HCT116 (cell line): ENCODE measurements at regions not wholly inside any gene's neighbourhood (a gene's known extent, or its start where the extent isn't known, plus 50 kb on each side); places are given as distances from the start of the nearest gene placed in this dataset.

ENCODE experiments used
- ATAC-seq: fragments of 200-7000 bp; cut with Tn5 transposase; 2 replicates; pipeline ENCODE4 v1.9.1; 2020; ENCODE audit warnings: mild to moderate bottlenecking, moderate library complexity
- BruUV-seq: library from RNA; stranded (reverse); fragments of 400-500 nt; replicated peaks from 2 replicates; lab custom pipeline; 2021; lab: Mats Ljungman, UMichigan
- CTCF ChIA-PET: fragments of 300-600 bp; sonication (Branson Sonifier 250); formaldehyde crosslinking; loops from one replicate; lab custom pipeline; 2021; ENCODE audit warnings: antibody characterized with exemption; lab: Charles Lee
- POLR2A ChIA-PET: fragments of 300-600, 350-600 bp; sonication (Branson Sonifier 250); formaldehyde crosslinking; loops from one replicate; lab custom pipeline; 2021; ENCODE audit warnings: antibody characterized with exemption; lab: Charles Lee
- RAD21 ChIA-PET, 2 experiments: fragments of 300-600 bp; sonication (Branson Sonifier 250); formaldehyde crosslinking; loops; one replicate each; lab custom pipeline; 2023; ENCODE audit warnings: low total read pairs in 2 of 2; ENCODE audit not compliant: uncharacterized antibody in 2 of 2, unreplicated experiment in 2 of 2, low non-redundant PET in 1 of 2; lab: Charles Lee
- DNase-seq: peaks from one replicate; pipeline ENCODE4 v3.0.0-alpha.2; 2010; ENCODE audit warnings: low read depth, low spot score
- H2AFZ ChIP-seq: fragments of 200-600 bp; shearing (Covaris generic), sonication (generic); 2 replicates; pipeline ENCODE4 v1.6.1; 2017; ENCODE audit warnings: low read depth, mixed run types, mixed read lengths, antibody characterized with exemption, low read length; ENCODE audit not compliant: poor library complexity, severe bottlenecking
- H3K27ac ChIP-seq: 2 replicates; pipeline ENCODE4 v1.5.1; 2012; ENCODE audit warnings: low read depth, low read length
- H3K27me3 ChIP-seq: fragments of 200-600 bp; sonication (generic); 2 replicates; pipeline ENCODE4 v1.6.1; 2016; ENCODE audit warnings: mixed run types, low read length, mixed read lengths; ENCODE audit not compliant: insufficient read depth
- H3K36me3 ChIP-seq, 2 experiments: fragments of 200-500 bp in 1 of 2; fragments of 200-600 bp in 1 of 2; sonication (Bioruptor generic) in 1 of 2; sonication (generic) in 1 of 2; 2 replicates each; pipeline versions ENCODE4 v1.5.1 to v1.6.1; 2014 to 2016; ENCODE audit warnings: low read length in 2 of 2, inconsistent platforms in 1 of 2, mixed read lengths in 1 of 2, mixed run types in 1 of 2; ENCODE audit not compliant: insufficient read depth in 2 of 2, control insufficient read depth in 1 of 2
- H3K4me1 ChIP-seq, 2 experiments: fragments of 200-600 bp in 1 of 2; sonication (generic) in 1 of 2; 2 replicates each; pipeline versions ENCODE4 v1.5.1 to v1.6.1; 2012 to 2017; ENCODE audit warnings: low read length in 2 of 2, inconsistent platforms in 1 of 2, mild to moderate bottlenecking in 1 of 2, mixed read lengths in 1 of 2, mixed run types in 1 of 2, moderate library complexity in 1 of 2; ENCODE audit not compliant: insufficient read depth in 2 of 2, control insufficient read depth in 1 of 2
- H3K4me2 ChIP-seq: fragments of 200-600 bp; sonication (generic); 2 replicates; pipeline ENCODE4 v1.6.1; 2017; ENCODE audit warnings: mixed run types, low read length, mixed read lengths
- H3K4me3 ChIP-seq, 2 experiments: fragments of 200-600 bp in 1 of 2; sonication (generic) in 1 of 2; replicated peaks in 1 of 2; 2 replicates each; pipeline ENCODE4 v1.5.1; 2011 to 2016; ENCODE audit warnings: low read length in 2 of 2, control low read depth in 1 of 2, low read depth in 1 of 2, mild to moderate bottlenecking in 1 of 2, mixed read lengths in 1 of 2, mixed run types in 1 of 2
- H3K79me2 ChIP-seq: fragments of 200-600 bp; sonication (generic); 2 replicates; pipeline ENCODE4 v1.6.1; 2017; ENCODE audit warnings: mild to moderate bottlenecking, mixed run types, low read length, moderate library complexity, mixed read lengths; ENCODE audit not compliant: insufficient read depth
- H3K9ac ChIP-seq: fragments of 200-600 bp; sonication (generic); 2 replicates; pipeline ENCODE4 v1.6.1; 2016; ENCODE audit warnings: low read length, mixed read lengths
- H3K9me2 ChIP-seq: fragments of 200-600 bp; sonication (generic), shearing (Covaris generic); 2 replicates; pipeline ENCODE4 v1.6.1; 2017; ENCODE audit warnings: mixed run types, mild to moderate bottlenecking, moderate library complexity; ENCODE audit not compliant: insufficient read depth
- H3K9me3 ChIP-seq, 2 experiments: fragments of 200-500 bp in 1 of 2; fragments of 200-600 bp in 1 of 2; sonication (Bioruptor generic) in 1 of 2; sonication (generic) in 1 of 2; 2 replicates each; pipeline ENCODE4 v1.6.1; 2014 to 2017; ENCODE audit warnings: low read length in 2 of 2, mixed read lengths in 2 of 2, inconsistent platforms in 1 of 2, low read depth in 1 of 2, mild to moderate bottlenecking in 1 of 2, mixed run types in 1 of 2, moderate library complexity in 1 of 2; ENCODE audit not compliant: control insufficient read depth in 1 of 2, insufficient read depth in 1 of 2
- H4K20me1 ChIP-seq: fragments of 200-600 bp; sonication (generic), shearing (Covaris generic); 2 replicates; pipeline ENCODE4 v1.6.1; 2017; ENCODE audit warnings: mixed run types, mild to moderate bottlenecking, moderate library complexity; ENCODE audit not compliant: insufficient read depth
- CBX3 ChIP-seq: IDR thresholded peaks from 2 replicates; pipeline ENCODE4 v1.6.1; 2012; ENCODE audit warnings: low read depth
- CEBPB ChIP-seq: IDR thresholded peaks from 2 replicates; pipeline ENCODE4 v1.6.1; 2012; ENCODE audit warnings: low read depth
- EGR1 ChIP-seq: IDR thresholded peaks from 2 replicates; pipeline ENCODE4 v1.6.1; 2012; ENCODE audit warnings: low read depth
- EZH2 ChIP-seq: fragments of 200-600 bp; sonication (generic); IDR thresholded peaks from 2 replicates; pipeline ENCODE4 v1.6.1; 2017; ENCODE audit warnings: antibody characterized with exemption, mixed run types
- EZH2phosphoT487 ChIP-seq: fragments of 200-600 bp; IDR thresholded peaks from 2 replicates; pipeline ENCODE4 v1.6.1; 2018; ENCODE audit warnings: antibody characterized with exemption, borderline replicate concordance
- JUND ChIP-seq: IDR thresholded peaks from 2 replicates; pipeline ENCODE4 v1.6.1; 2012
- POLR2A ChIP-seq: IDR thresholded peaks from 2 replicates; pipeline ENCODE4 v1.7.0; 2011; ENCODE audit warnings: borderline replicate concordance; ENCODE audit not compliant: insufficient read depth, insufficient read length; ENCODE audit errors: extremely low read depth
- RAD21 ChIP-seq: IDR thresholded peaks from 2 replicates; pipeline ENCODE4 v1.6.1; 2012; ENCODE audit warnings: low read depth, mild to moderate bottlenecking
- SIN3A ChIP-seq: IDR thresholded peaks from 2 replicates; pipeline ENCODE4 v1.6.1; 2012; ENCODE audit warnings: low read depth
- SP1 ChIP-seq: IDR thresholded peaks from 2 replicates; pipeline ENCODE4 v1.6.1; 2012; ENCODE audit warnings: low read depth
- SRF ChIP-seq: IDR thresholded peaks from 2 replicates; pipeline ENCODE4 v1.6.1; 2012; ENCODE audit warnings: low read depth
- YY1 ChIP-seq: IDR thresholded peaks from 2 replicates; pipeline ENCODE4 v1.6.1; 2011; ENCODE audit warnings: low read length, low read depth, moderate library complexity, mild to moderate bottlenecking; ENCODE audit not compliant: insufficient replicate concordance; ENCODE audit errors: extremely low read depth
- intact Hi-C: fragments of 100-400 bp; cut with micrococcal nuclease; formaldehyde crosslinking; loops from 2 replicates; pipeline ENCODE4 v1.10.0; 2022
- TF ChIP-seq, protein P1 (sequence below): IDR thresholded peaks from 2 replicates; pipeline ENCODE4 v1.6.1; 2012
- TF ChIP-seq, protein P2 (sequence below): IDR thresholded peaks from 2 replicates; pipeline ENCODE4 v1.6.1; 2012; ENCODE audit warnings: low read depth
- TF ChIP-seq, protein P3 (sequence below): IDR thresholded peaks from 2 replicates; pipeline ENCODE4 v1.6.1; 2011; ENCODE audit warnings: mild to moderate bottlenecking, low read length, moderate library complexity; ENCODE audit not compliant: insufficient replicate concordance; ENCODE audit errors: extremely low read depth

DNA sequence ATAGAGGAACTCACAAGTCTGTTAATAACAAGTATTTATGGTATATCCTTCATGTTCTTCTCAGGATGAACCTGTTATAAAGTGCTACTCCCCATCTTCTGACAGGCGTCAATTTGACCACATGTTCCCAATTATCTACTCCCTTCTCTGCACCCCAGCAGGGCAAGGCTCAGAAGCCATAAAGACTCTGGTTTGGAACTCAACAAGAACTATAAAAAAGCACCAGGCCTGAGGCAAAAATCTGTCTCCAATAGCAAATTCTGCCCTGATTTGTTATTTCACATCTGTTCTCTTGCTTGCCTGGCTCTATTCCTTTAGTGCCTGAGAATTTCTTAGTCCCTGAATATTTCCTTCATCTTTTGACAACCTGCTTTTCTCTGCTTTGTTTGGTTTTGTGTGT lies 618.2 kb upstream of the KIRREL3 start:
- H3K27me3 ChIP-seq, result no peaks in the 10 kb centered on the region
- DNase-seq (no peak), ATAC-seq (no peak)
- H3K79me2 ChIP-seq, result no peaks in the 10 kb centered on the region
- no TSS peak for BruUV-seq
- intact Hi-C loops, result no loop called here
- no peak overlapping the region for H3K9ac ChIP-seq
- H3K9me3 ChIP-seq, result peaks cover 0 to 22% of the 10 kb centered on the region in 2 experiments; a peak in 2 of 4 replicates
- no peaks in the 10 kb centered on the region for H3K9me2 ChIP-seq
- H3K4me3 ChIP-seq, result no peak overlapping the region
- TF ChIP-seq RAD21 (no peak), EZH2 (no peak), YY1 (no peak), EGR1 (no peak), CEBPB (no peak), EZH2phosphoT487 (no peak), POLR2A (no peak), SP1 (no peak)
- TF ChIP-seq, protein P1, sequence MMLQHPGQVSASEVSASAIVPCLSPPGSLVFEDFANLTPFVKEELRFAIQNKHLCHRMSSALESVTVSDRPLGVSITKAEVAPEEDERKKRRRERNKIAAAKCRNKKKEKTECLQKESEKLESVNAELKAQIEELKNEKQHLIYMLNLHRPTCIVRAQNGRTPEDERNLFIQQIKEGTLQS, result no peak
- no peaks in the 10 kb centered on the region for H4K20me1 ChIP-seq
- no peaks in the 10 kb centered on the region for H3K4me1 ChIP-seq
- ChIA-PET CTCF (no interaction called here), RAD21 (no interaction called here), POLR2A (no interaction called here)
- H3K4me2 ChIP-seq, result no peak overlapping the region
- H2AFZ ChIP-seq, result no peak overlapping the region
- no peaks in the 10 kb centered on the region for H3K36me3 ChIP-seq
- no peak overlapping the region for H3K27ac ChIP-seq

DNA sequence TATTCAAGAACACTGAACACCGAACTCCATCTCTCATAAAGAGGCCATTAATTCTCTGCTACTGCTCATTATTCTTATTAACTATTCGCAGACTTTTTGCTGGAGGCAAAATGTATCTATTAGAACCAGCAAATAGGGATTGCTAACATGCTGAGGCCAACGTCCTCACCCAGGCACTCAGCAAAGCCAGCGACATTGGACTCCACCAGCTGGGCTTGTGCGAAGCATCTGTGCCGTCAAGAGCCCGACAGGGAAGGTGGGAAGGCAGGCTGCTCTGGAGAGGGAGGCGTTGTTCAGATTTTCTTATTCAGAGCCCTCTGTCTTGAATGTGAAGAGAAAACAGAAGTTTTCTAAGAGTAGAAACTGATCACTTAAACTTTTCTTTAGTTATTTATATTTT lies 615.6 kb upstream of the KIRREL3 start:
- Histone ChIP-seq H3K4me1 (no peaks in the 10 kb centered on the region), H3K4me2 (no peak overlapping the region), H3K9me3 (peaks cover 0 to 25% of the 10 kb centered on the region in 2 experiments; a peak in 2 of 4 replicates), H3K36me3 (no peaks in the 10 kb centered on the region), H3K4me3 (no peak overlapping the region), H3K9me2 (no peaks in the 10 kb centered on the region), H3K79me2 (no peaks in the 10 kb centered on the region), H4K20me1 (no peaks in the 10 kb centered on the region), H3K9ac (no peak overlapping the region), H3K27ac (no peak overlapping the region), H2AFZ (no peak overlapping the region), H3K27me3 (no peaks in the 10 kb centered on the region)
- RAD21 ChIA-PET, result no interaction called here
- no peak for ATAC-seq
- TF ChIP-seq, protein P2, sequence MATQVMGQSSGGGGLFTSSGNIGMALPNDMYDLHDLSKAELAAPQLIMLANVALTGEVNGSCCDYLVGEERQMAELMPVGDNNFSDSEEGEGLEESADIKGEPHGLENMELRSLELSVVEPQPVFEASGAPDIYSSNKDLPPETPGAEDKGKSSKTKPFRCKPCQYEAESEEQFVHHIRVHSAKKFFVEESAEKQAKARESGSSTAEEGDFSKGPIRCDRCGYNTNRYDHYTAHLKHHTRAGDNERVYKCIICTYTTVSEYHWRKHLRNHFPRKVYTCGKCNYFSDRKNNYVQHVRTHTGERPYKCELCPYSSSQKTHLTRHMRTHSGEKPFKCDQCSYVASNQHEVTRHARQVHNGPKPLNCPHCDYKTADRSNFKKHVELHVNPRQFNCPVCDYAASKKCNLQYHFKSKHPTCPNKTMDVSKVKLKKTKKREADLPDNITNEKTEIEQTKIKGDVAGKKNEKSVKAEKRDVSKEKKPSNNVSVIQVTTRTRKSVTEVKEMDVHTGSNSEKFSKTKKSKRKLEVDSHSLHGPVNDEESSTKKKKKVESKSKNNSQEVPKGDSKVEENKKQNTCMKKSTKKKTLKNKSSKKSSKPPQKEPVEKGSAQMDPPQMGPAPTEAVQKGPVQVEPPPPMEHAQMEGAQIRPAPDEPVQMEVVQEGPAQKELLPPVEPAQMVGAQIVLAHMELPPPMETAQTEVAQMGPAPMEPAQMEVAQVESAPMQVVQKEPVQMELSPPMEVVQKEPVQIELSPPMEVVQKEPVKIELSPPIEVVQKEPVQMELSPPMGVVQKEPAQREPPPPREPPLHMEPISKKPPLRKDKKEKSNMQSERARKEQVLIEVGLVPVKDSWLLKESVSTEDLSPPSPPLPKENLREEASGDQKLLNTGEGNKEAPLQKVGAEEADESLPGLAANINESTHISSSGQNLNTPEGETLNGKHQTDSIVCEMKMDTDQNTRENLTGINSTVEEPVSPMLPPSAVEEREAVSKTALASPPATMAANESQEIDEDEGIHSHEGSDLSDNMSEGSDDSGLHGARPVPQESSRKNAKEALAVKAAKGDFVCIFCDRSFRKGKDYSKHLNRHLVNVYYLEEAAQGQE, result no peak
- no peak for TF ChIP-seq SRF
- TF ChIP-seq, protein P3, sequence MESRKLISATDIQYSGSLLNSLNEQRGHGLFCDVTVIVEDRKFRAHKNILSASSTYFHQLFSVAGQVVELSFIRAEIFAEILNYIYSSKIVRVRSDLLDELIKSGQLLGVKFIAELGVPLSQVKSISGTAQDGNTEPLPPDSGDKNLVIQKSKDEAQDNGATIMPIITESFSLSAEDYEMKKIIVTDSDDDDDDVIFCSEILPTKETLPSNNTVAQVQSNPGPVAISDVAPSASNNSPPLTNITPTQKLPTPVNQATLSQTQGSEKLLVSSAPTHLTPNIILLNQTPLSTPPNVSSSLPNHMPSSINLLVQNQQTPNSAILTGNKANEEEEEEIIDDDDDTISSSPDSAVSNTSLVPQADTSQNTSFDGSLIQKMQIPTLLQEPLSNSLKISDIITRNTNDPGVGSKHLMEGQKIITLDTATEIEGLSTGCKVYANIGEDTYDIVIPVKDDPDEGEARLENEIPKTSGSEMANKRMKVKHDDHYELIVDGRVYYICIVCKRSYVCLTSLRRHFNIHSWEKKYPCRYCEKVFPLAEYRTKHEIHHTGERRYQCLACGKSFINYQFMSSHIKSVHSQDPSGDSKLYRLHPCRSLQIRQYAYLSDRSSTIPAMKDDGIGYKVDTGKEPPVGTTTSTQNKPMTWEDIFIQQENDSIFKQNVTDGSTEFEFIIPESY, result no peak
- TF ChIP-seq SIN3A, result no peak
- no peak for TF ChIP-seq EZH2
- TF ChIP-seq, protein P1, result no peak
- TF ChIP-seq JUND, result no peak
- no peak for TF ChIP-seq YY1
- TF ChIP-seq SP1, result no peak
- TF ChIP-seq CBX3, result no peak
- no peak for DNase-seq
- POLR2A ChIA-PET, result no interaction called here
- BruUV-seq, result no TSS peak
- CTCF ChIA-PET, result no interaction called here
- intact Hi-C loops, result no loop called here
